ENCODE measurements at regions not wholly inside any gene's neighbourhood (a gene's known extent, or its start where the extent isn't known, plus 50 kb on each side); places are given as distances from the start of the nearest gene placed in this dataset.

GRCh38 chr18:78390348-78390951, 589.2 kb upstream of the SALL3 start:
- TF ChIP-seq, protein P1, sequence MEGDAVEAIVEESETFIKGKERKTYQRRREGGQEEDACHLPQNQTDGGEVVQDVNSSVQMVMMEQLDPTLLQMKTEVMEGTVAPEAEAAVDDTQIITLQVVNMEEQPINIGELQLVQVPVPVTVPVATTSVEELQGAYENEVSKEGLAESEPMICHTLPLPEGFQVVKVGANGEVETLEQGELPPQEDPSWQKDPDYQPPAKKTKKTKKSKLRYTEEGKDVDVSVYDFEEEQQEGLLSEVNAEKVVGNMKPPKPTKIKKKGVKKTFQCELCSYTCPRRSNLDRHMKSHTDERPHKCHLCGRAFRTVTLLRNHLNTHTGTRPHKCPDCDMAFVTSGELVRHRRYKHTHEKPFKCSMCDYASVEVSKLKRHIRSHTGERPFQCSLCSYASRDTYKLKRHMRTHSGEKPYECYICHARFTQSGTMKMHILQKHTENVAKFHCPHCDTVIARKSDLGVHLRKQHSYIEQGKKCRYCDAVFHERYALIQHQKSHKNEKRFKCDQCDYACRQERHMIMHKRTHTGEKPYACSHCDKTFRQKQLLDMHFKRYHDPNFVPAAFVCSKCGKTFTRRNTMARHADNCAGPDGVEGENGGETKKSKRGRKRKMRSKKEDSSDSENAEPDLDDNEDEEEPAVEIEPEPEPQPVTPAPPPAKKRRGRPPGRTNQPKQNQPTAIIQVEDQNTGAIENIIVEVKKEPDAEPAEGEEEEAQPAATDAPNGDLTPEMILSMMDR (IDR thresholded peaks at IDR 0.05): no peak
- no peak for TF ChIP-seq POLR2A (IDR thresholded peaks at IDR 0.05)

All from heart left ventricle (tissue), 13 donors.